ENCODE measurements at regions not wholly inside any gene's neighbourhood (a gene's known extent, or its start where the extent isn't known, plus 50 kb on each side); places are given as distances from the start of the nearest gene placed in this dataset.
"Not testable (repeated sequence)": the region's sequence is repeated elsewhere in the genome, so short reads cannot be mapped to it uniquely, and the experiment has no call there.

GRCh38 chr3:118802325-118803095, 232.1 kb downstream of the IGSF11 start:
- H3K27me3 ChIP-seq (ENCODE audit: control insufficient read depth, insufficient read depth, low read length) = no peaks in the 10 kb centered on the region
- no peak overlapping the region for H3K4me3 ChIP-seq (ENCODE audit: low read length)
- H3K9ac ChIP-seq (ENCODE audit: low read length) = no peak overlapping the region
- H3K9me3 ChIP-seq (ENCODE audit: control insufficient read depth, low read length) = no peaks in the 10 kb centered on the region
- no peaks in the 10 kb centered on the region for H3K36me3 ChIP-seq (ENCODE audit: control insufficient read depth, insufficient read depth, low read length)
- H3K4me1 ChIP-seq (ENCODE audit: control insufficient read depth, insufficient read depth, low read length) = no peaks in the 10 kb centered on the region

- H3K36me3 ChIP-seq (ENCODE audit: control insufficient read depth, insufficient read depth, low read length) = no peaks in the 10 kb centered on the region
- no peak overlapping the region for H3K4me3 ChIP-seq (ENCODE audit: low read length)
- no peak overlapping the region for H3K9ac ChIP-seq (ENCODE audit: low read length)
- H3K9me3 ChIP-seq (ENCODE audit: control insufficient read depth, low read length) = no peaks in the 10 kb centered on the region
- no peaks in the 10 kb centered on the region for H3K4me1 ChIP-seq (ENCODE audit: control insufficient read depth, insufficient read depth, low read length)
- H3K27me3 ChIP-seq (ENCODE audit: control insufficient read depth, insufficient read depth, low read length) = no peaks in the 10 kb centered on the region
These were observed 231.6 kb downstream of the IGSF11 start for GRCh38 chr3:118803096-118803476.

- Histone ChIP-seq H3K9me3 (ENCODE audit: control insufficient read depth, low read length) (no peaks in the 10 kb centered on the region), H3K27me3 (ENCODE audit: control insufficient read depth, insufficient read depth, low read length) (no peaks in the 10 kb centered on the region), H3K36me3 (ENCODE audit: control insufficient read depth, insufficient read depth, low read length) (no peaks in the 10 kb centered on the region), H3K4me1 (ENCODE audit: control insufficient read depth, insufficient read depth, low read length) (no peaks in the 10 kb centered on the region), H3K4me3 (ENCODE audit: low read length) (no peak overlapping the region), H3K9ac (ENCODE audit: low read length) (no peak overlapping the region)
These were observed 229.6 kb downstream of the IGSF11 start for GRCh38 chr3:118805007-118805406.

- Histone ChIP-seq H3K9ac (ENCODE audit: low read length) (no peak overlapping the region), H3K36me3 (ENCODE audit: control insufficient read depth, insufficient read depth, low read length) (no peaks in the 10 kb centered on the region), H3K9me3 (ENCODE audit: control insufficient read depth, low read length) (no peaks in the 10 kb centered on the region), H3K4me3 (ENCODE audit: low read length) (no peak overlapping the region), H3K4me1 (ENCODE audit: control insufficient read depth, insufficient read depth, low read length) (no peaks in the 10 kb centered on the region), H3K27me3 (ENCODE audit: control insufficient read depth, insufficient read depth, low read length) (no peaks in the 10 kb centered on the region)
These were observed 228.2 kb downstream of the IGSF11 start for GRCh38 chr3:118806423-118806822.

- H3K27me3 ChIP-seq (ENCODE audit: control insufficient read depth, insufficient read depth, low read length); H3K36me3 ChIP-seq (ENCODE audit: control insufficient read depth, insufficient read depth, low read length); H3K4me1 ChIP-seq (ENCODE audit: control insufficient read depth, insufficient read depth, low read length); H3K9me3 ChIP-seq (ENCODE audit: control insufficient read depth, low read length); H3K9ac ChIP-seq (ENCODE audit: low read length); H3K4me3 ChIP-seq (ENCODE audit: low read length): not testable (repeated sequence)
These were observed 227.3 kb downstream of the IGSF11 start for GRCh38 chr3:118807349-118807748.

- H3K4me1 ChIP-seq (ENCODE audit: control insufficient read depth, insufficient read depth, low read length) = no peaks in the 10 kb centered on the region
- no peak overlapping the region for H3K4me3 ChIP-seq (ENCODE audit: low read length)
- H3K36me3 ChIP-seq (ENCODE audit: control insufficient read depth, insufficient read depth, low read length) = no peaks in the 10 kb centered on the region
- no peaks in the 10 kb centered on the region for H3K9me3 ChIP-seq (ENCODE audit: control insufficient read depth, low read length)
- no peaks in the 10 kb centered on the region for H3K27me3 ChIP-seq (ENCODE audit: control insufficient read depth, insufficient read depth, low read length)
- H3K9ac ChIP-seq (ENCODE audit: low read length) = no peak overlapping the region
These were observed 225.9 kb downstream of the IGSF11 start for GRCh38 chr3:118808723-118809122.

- Histone ChIP-seq H3K36me3 (ENCODE audit: control insufficient read depth, insufficient read depth, low read length) (no peaks in the 10 kb centered on the region), H3K9ac (ENCODE audit: low read length) (no peak overlapping the region), H3K4me3 (ENCODE audit: low read length) (no peak overlapping the region), H3K4me1 (ENCODE audit: control insufficient read depth, insufficient read depth, low read length) (no peaks in the 10 kb centered on the region), H3K27me3 (ENCODE audit: control insufficient read depth, insufficient read depth, low read length) (no peaks in the 10 kb centered on the region), H3K9me3 (ENCODE audit: control insufficient read depth, low read length) (no peaks in the 10 kb centered on the region)
These were observed 224.7 kb downstream of the IGSF11 start for GRCh38 chr3:118809696-118810498.

- Histone ChIP-seq H3K36me3 (ENCODE audit: control insufficient read depth, insufficient read depth, low read length) (no peaks in the 10 kb centered on the region), H3K4me3 (ENCODE audit: low read length) (no peak overlapping the region), H3K4me1 (ENCODE audit: control insufficient read depth, insufficient read depth, low read length) (no peaks in the 10 kb centered on the region), H3K9me3 (ENCODE audit: control insufficient read depth, low read length) (no peaks in the 10 kb centered on the region), H3K27me3 (ENCODE audit: control insufficient read depth, insufficient read depth, low read length) (no peaks in the 10 kb centered on the region), H3K9ac (ENCODE audit: low read length) (no peak overlapping the region)
These were observed 224.1 kb downstream of the IGSF11 start for GRCh38 chr3:118810499-118811035.

- H3K9me3 ChIP-seq (ENCODE audit: control insufficient read depth, low read length) = no peaks in the 10 kb centered on the region
- no peaks in the 10 kb centered on the region for H3K27me3 ChIP-seq (ENCODE audit: control insufficient read depth, insufficient read depth, low read length)
- H3K4me1 ChIP-seq (ENCODE audit: control insufficient read depth, insufficient read depth, low read length) = no peaks in the 10 kb centered on the region
- H3K9ac ChIP-seq (ENCODE audit: low read length) = no peak overlapping the region
- H3K36me3 ChIP-seq (ENCODE audit: control insufficient read depth, insufficient read depth, low read length) = no peaks in the 10 kb centered on the region
- H3K4me3 ChIP-seq (ENCODE audit: low read length) = no peak overlapping the region
These were observed 223.4 kb downstream of the IGSF11 start for GRCh38 chr3:118811236-118811732.

GRCh38 chr3:118813472-118813871, 221.2 kb downstream of the IGSF11 start:
- Histone ChIP-seq H3K27me3 (ENCODE audit: control insufficient read depth, insufficient read depth, low read length) (no peaks in the 10 kb centered on the region), H3K36me3 (ENCODE audit: control insufficient read depth, insufficient read depth, low read length) (no peaks in the 10 kb centered on the region), H3K4me1 (ENCODE audit: control insufficient read depth, insufficient read depth, low read length) (no peaks in the 10 kb centered on the region), H3K9me3 (ENCODE audit: control insufficient read depth, low read length) (no peaks in the 10 kb centered on the region), H3K4me3 (ENCODE audit: low read length) (no peak overlapping the region), H3K9ac (ENCODE audit: low read length) (no peak overlapping the region)

- no peaks in the 10 kb centered on the region for H3K4me1 ChIP-seq (ENCODE audit: control insufficient read depth, insufficient read depth, low read length)
- no peaks in the 10 kb centered on the region for H3K9me3 ChIP-seq (ENCODE audit: control insufficient read depth, low read length)
- no peaks in the 10 kb centered on the region for H3K36me3 ChIP-seq (ENCODE audit: control insufficient read depth, insufficient read depth, low read length)
- no peaks in the 10 kb centered on the region for H3K27me3 ChIP-seq (ENCODE audit: control insufficient read depth, insufficient read depth, low read length)
- no peak overlapping the region for H3K4me3 ChIP-seq (ENCODE audit: low read length)
- no peak overlapping the region for H3K9ac ChIP-seq (ENCODE audit: low read length)
These were observed 216.9 kb downstream of the IGSF11 start for GRCh38 chr3:118817748-118818165.

- no peak overlapping the region for H3K9ac ChIP-seq (ENCODE audit: low read length)
- H3K36me3 ChIP-seq (ENCODE audit: control insufficient read depth, insufficient read depth, low read length) = no peaks in the 10 kb centered on the region
- no peaks in the 10 kb centered on the region for H3K4me1 ChIP-seq (ENCODE audit: control insufficient read depth, insufficient read depth, low read length)
- H3K27me3 ChIP-seq (ENCODE audit: control insufficient read depth, insufficient read depth, low read length) = no peaks in the 10 kb centered on the region
- no peaks in the 10 kb centered on the region for H3K9me3 ChIP-seq (ENCODE audit: control insufficient read depth, low read length)
- H3K4me3 ChIP-seq (ENCODE audit: low read length) = no peak overlapping the region
These were observed 216.3 kb downstream of the IGSF11 start for GRCh38 chr3:118818386-118818785.

Data from mucosa of stomach (tissue), 1 donor.